ENCODE measurements at regions not wholly inside any gene's neighbourhood (a gene's known extent, or its start where the extent isn't known, plus 50 kb on each side); places are given as distances from the start of the nearest gene placed in this dataset.

DNA sequence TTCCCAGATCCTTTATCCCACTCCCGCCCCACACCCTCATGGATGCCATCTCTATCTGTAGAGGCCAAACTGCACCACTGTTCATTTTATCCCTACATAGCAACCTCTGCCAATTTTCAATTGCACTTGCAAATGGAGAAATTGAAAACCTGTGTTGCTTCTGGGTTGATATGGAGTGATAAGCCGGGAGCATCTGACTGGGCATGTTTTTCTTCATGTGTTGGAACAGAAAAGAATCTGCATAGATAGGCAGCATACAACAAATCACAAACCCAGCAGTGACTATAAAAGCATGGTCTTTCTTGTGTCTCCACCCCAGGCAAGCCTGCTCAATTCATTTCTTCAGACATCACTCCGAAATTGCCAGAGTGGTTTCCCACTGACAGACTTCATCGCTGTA is 608.8 kb upstream of the CAMK1G start:
- Mint-ChIP-seq H3K27ac (ENCODE audit: unreplicated experiment) (no peak overlapping the region), H3K27me3 (ENCODE audit: low read depth, unreplicated experiment) (peaks cover 5% of the 10 kb centered on the region), H3K4me1 (ENCODE audit: low read depth, unreplicated experiment) (no peaks in the 10 kb centered on the region), H3K36me3 (ENCODE audit: low read depth, unreplicated experiment) (no peaks in the 10 kb centered on the region), H3K4me3 (ENCODE audit: unreplicated experiment) (no peak overlapping the region), H3K9me3 (ENCODE audit: unreplicated experiment) (no peaks in the 10 kb centered on the region)
- H4K20me1 ChIP-seq (ENCODE audit: insufficient read depth, low read length): no peaks in the 10 kb centered on the region
- no peak overlapping the region for H3K9ac ChIP-seq (ENCODE audit: low read length)
- DNase-seq (ENCODE audit: low read depth): no peak
- H3K27ac ChIP-seq (ENCODE audit: low read depth, low read length): no peak overlapping the region
- no peak overlapping the region for H3K4me2 ChIP-seq (ENCODE audit: low read length)
- no peaks in the 10 kb centered on the region for H3K9me3 ChIP-seq (ENCODE audit: insufficient read depth, low read depth, low read length)
- no peak for FAIRE-seq
- H3K79me2 ChIP-seq (ENCODE audit: insufficient read depth, low read length): no peaks in the 10 kb centered on the region
- H3K4me1 ChIP-seq (ENCODE audit: insufficient read depth, low read length): no peaks in the 10 kb centered on the region
- H3K36me3 ChIP-seq (ENCODE audit: insufficient read depth, low read length): no peaks in the 10 kb centered on the region
- no peak overlapping the region for H2AFZ ChIP-seq (ENCODE audit: low read depth, low read length)
- no peaks in the 10 kb centered on the region for H3K27me3 ChIP-seq (ENCODE audit: insufficient read depth, low read length)
- no peak overlapping the region for H3K4me3 ChIP-seq (ENCODE audit: insufficient read depth, low read depth, low read length)
- TF ChIP-seq EZH2 (IDR thresholded peaks at IDR 0.05; ENCODE audit: insufficient read depth, low read length): no peak
- TF ChIP-seq CTCF (IDR thresholded peaks at IDR 0.05; ENCODE audit: insufficient read depth, low read depth, low read length): no peak

DNA sequence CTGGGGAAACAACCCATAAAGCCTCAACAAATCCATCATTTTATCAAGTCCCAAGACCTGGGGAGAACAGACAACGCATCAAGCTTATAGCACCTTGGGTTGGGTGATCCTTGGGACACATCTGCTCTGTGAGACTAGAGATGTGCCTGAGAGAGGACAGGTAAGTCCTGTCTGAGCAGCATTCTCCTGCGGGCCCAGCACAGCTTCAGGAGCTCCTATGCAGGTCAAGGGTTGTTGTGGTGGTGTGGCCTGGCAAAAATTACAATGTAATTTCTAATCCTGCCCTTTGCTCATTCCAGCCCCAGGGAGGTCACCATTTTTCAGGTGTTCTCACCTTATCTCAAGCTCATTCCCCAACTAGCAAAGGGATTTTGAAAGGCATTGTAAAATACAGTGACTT is 608.1 kb upstream of the CAMK1G start:
- no peak for DNase-seq (ENCODE audit: low read depth)
- Mint-ChIP-seq H3K36me3 (ENCODE audit: low read depth, unreplicated experiment) (no peaks in the 10 kb centered on the region), H3K27ac (ENCODE audit: unreplicated experiment) (no peak overlapping the region), H3K9me3 (ENCODE audit: unreplicated experiment) (no peaks in the 10 kb centered on the region), H3K4me3 (ENCODE audit: unreplicated experiment) (no peak overlapping the region), H3K27me3 (ENCODE audit: low read depth, unreplicated experiment) (peaks cover 2% of the 10 kb centered on the region), H3K4me1 (ENCODE audit: low read depth, unreplicated experiment) (no peaks in the 10 kb centered on the region)
- no peak overlapping the region for H3K27ac ChIP-seq (ENCODE audit: low read depth, low read length)
- no peaks in the 10 kb centered on the region for H3K4me1 ChIP-seq (ENCODE audit: insufficient read depth, low read length)
- H3K36me3 ChIP-seq (ENCODE audit: insufficient read depth, low read length): no peaks in the 10 kb centered on the region
- TF ChIP-seq CTCF (IDR thresholded peaks at IDR 0.05; ENCODE audit: insufficient read depth, low read depth, low read length) (no peak), EZH2 (IDR thresholded peaks at IDR 0.05; ENCODE audit: insufficient read depth, low read length) (no peak)
- no peaks in the 10 kb centered on the region for H3K9me3 ChIP-seq (ENCODE audit: insufficient read depth, low read depth, low read length)
- no peak overlapping the region for H2AFZ ChIP-seq (ENCODE audit: low read depth, low read length)
- H3K4me3 ChIP-seq (ENCODE audit: insufficient read depth, low read depth, low read length): no peak overlapping the region
- no peak overlapping the region for H3K9ac ChIP-seq (ENCODE audit: low read length)
- H3K4me2 ChIP-seq (ENCODE audit: low read length): no peak overlapping the region
- H3K79me2 ChIP-seq (ENCODE audit: insufficient read depth, low read length): no peaks in the 10 kb centered on the region
- H3K27me3 ChIP-seq (ENCODE audit: insufficient read depth, low read length): no peaks in the 10 kb centered on the region
- FAIRE-seq: no peak
- no peaks in the 10 kb centered on the region for H4K20me1 ChIP-seq (ENCODE audit: insufficient read depth, low read length)

DNA sequence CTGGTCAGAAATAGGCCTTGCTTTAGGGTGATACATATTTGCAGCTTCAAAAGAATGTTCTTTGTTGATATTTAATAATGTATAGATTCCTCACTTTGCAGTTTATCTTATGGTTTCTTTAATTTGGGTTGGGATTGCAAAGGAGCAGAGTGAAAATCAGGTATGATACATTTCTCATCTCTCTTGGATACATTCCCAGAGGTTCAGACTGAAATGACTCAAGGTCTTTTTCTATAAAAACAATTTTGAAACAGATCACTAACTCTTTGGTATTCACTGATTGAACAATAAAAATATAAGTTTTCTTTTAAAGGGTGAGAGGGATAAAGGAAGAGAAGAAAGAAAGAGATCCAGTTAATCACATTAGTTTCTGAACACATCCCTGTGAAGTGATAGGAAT is 606.5 kb upstream of the CAMK1G start:
- H3K36me3 Mint-ChIP-seq (ENCODE audit: low read depth, unreplicated experiment): no peaks in the 10 kb centered on the region
- Histone ChIP-seq H2AFZ (ENCODE audit: low read depth, low read length) (no peak overlapping the region), H3K9me3 (ENCODE audit: insufficient read depth, low read depth, low read length) (no peaks in the 10 kb centered on the region), H3K36me3 (ENCODE audit: insufficient read depth, low read length) (no peaks in the 10 kb centered on the region), H3K79me2 (ENCODE audit: insufficient read depth, low read length) (no peaks in the 10 kb centered on the region), H3K4me3 (ENCODE audit: insufficient read depth, low read depth, low read length) (no peak overlapping the region), H3K27me3 (ENCODE audit: insufficient read depth, low read length) (no peaks in the 10 kb centered on the region), H3K4me1 (ENCODE audit: insufficient read depth, low read length) (no peaks in the 10 kb centered on the region), H4K20me1 (ENCODE audit: insufficient read depth, low read length) (no peaks in the 10 kb centered on the region), H3K27ac (ENCODE audit: low read depth, low read length) (no peak overlapping the region), H3K4me2 (ENCODE audit: low read length) (no peak overlapping the region), H3K9ac (ENCODE audit: low read length) (no peak overlapping the region)
- DNase-seq (ENCODE audit: low read depth) (no peak), FAIRE-seq (no peak)
- H3K9me3 Mint-ChIP-seq (ENCODE audit: unreplicated experiment): no peaks in the 10 kb centered on the region
- no peaks in the 10 kb centered on the region for H3K4me1 Mint-ChIP-seq (ENCODE audit: low read depth, unreplicated experiment)
- TF ChIP-seq CTCF (IDR thresholded peaks at IDR 0.05; ENCODE audit: insufficient read depth, low read depth, low read length): no peak
- TF ChIP-seq EZH2 (IDR thresholded peaks at IDR 0.05; ENCODE audit: insufficient read depth, low read length): no peak
- H3K27me3 Mint-ChIP-seq (ENCODE audit: low read depth, unreplicated experiment): peaks cover 2% of the 10 kb centered on the region
- H3K27ac Mint-ChIP-seq (ENCODE audit: unreplicated experiment): no peak overlapping the region
- no peak overlapping the region for H3K4me3 Mint-ChIP-seq (ENCODE audit: unreplicated experiment)
